Cardiac muscle cell (in vitro differentiated cells and primary cell): ENCODE measurements at regions not wholly inside any gene's neighbourhood (a gene's known extent, or its start where the extent isn't known, plus 50 kb on each side); places are given as distances from the start of the nearest gene placed in this dataset.

Source experiments
- DNase-seq, 2 donors: peaks; one replicate each; pipeline versions ENCODE4 v3.0.0 to v3.0.0-alpha.2; 2010 to 2017; ENCODE audit warnings: low read depth in 1 of 2, low spot score in 1 of 2
- H3K27ac ChIP-seq: fragments of 200-600 bp; sonication (generic); 2 replicates; pipeline ENCODE4 v1.5.1; 2016
- H3K27me3 ChIP-seq: fragments of 200-600 bp; sonication (generic); 2 replicates; pipeline ENCODE4 v1.6.0; 2016; ENCODE audit warnings: control low read depth
- H3K36me3 ChIP-seq: fragments of 200-600 bp; sonication (generic); 2 replicates; pipeline ENCODE4 v1.5.1; 2016; ENCODE audit warnings: control low read depth
- H3K4me1 ChIP-seq: fragments of 200-600 bp; sonication (generic); 2 replicates; pipeline ENCODE4 v1.8.1; 2017; ENCODE audit warnings: low read depth, mild to moderate bottlenecking, mixed run types
- H3K4me3 ChIP-seq: fragments of 200-600 bp; sonication (generic); 2 replicates; pipeline ENCODE4 v1.5.1; 2016; ENCODE audit warnings: mild to moderate bottlenecking
- H3K9me3 ChIP-seq: fragments of 200-600 bp; sonication (generic); 2 replicates; pipeline ENCODE4 v1.5.1; 2017; ENCODE audit warnings: low read depth, mild to moderate bottlenecking, control low read depth
- TF ChIP-seq, protein P1 (sequence below): IDR thresholded peaks from 2 replicates; pipeline ENCODE4 v1.5.1; 2012; ENCODE audit warnings: low read depth, mild to moderate bottlenecking, low read length

DNA sequence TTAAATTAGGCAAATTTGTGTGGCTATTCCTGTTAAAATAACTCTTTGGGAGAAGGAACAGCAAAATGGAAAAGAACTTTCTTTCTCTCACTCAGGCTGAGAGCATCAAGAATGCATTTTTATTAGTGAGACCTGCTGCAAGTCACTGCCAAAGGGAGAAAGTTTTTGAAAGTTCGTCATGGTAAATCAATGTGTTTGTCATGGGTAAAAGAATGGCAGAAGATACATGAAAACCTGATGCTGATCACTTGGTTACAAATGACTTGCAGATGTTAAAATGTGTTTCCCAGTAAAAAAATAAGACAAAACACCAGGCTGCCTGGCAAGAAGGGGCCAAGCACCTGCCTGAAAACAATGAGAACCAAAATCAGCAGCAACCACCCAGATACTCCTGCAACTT lies 484.7 kb upstream of the NRP1 start:
- DNase-seq: no peak
- no peaks in the 10 kb centered on the region for H3K9me3 ChIP-seq
- no peak overlapping the region for H3K27ac ChIP-seq
- peaks cover 16% of the 10 kb centered on the region for H3K4me1 ChIP-seq
- H3K4me3 ChIP-seq: no peak overlapping the region
- H3K36me3 ChIP-seq: no peaks in the 10 kb centered on the region
- peaks cover 5% of the 10 kb centered on the region for H3K27me3 ChIP-seq
- TF ChIP-seq, protein P1, sequence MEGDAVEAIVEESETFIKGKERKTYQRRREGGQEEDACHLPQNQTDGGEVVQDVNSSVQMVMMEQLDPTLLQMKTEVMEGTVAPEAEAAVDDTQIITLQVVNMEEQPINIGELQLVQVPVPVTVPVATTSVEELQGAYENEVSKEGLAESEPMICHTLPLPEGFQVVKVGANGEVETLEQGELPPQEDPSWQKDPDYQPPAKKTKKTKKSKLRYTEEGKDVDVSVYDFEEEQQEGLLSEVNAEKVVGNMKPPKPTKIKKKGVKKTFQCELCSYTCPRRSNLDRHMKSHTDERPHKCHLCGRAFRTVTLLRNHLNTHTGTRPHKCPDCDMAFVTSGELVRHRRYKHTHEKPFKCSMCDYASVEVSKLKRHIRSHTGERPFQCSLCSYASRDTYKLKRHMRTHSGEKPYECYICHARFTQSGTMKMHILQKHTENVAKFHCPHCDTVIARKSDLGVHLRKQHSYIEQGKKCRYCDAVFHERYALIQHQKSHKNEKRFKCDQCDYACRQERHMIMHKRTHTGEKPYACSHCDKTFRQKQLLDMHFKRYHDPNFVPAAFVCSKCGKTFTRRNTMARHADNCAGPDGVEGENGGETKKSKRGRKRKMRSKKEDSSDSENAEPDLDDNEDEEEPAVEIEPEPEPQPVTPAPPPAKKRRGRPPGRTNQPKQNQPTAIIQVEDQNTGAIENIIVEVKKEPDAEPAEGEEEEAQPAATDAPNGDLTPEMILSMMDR: no peak

DNA sequence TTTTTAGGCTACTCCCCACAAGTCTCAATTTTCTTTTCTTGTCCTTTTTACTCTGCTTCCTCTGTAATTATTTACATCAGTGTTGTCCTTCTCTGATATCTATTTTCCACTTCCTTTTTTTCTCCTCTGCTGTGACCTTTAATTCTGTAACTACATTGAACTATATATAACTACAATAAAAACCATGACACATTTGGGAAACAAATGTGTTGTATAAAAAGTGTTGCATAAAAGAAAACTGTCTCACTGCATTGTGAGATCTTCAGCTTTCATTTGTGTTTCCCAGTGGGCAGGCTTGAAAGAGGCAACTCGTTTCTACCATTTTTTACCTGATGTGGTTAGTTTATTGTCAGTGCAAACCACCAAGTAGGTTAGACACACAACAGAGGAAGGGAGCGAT lies 483.9 kb upstream of the NRP1 start:
- Histone ChIP-seq H3K27ac (no peak overlapping the region), H3K27me3 (no peaks in the 10 kb centered on the region), H3K4me3 (no peak overlapping the region), H3K9me3 (no peaks in the 10 kb centered on the region), H3K36me3 (no peaks in the 10 kb centered on the region), H3K4me1 (peaks cover 16% of the 10 kb centered on the region)
- no peak for DNase-seq
- TF ChIP-seq, protein P1: no peak

DNA sequence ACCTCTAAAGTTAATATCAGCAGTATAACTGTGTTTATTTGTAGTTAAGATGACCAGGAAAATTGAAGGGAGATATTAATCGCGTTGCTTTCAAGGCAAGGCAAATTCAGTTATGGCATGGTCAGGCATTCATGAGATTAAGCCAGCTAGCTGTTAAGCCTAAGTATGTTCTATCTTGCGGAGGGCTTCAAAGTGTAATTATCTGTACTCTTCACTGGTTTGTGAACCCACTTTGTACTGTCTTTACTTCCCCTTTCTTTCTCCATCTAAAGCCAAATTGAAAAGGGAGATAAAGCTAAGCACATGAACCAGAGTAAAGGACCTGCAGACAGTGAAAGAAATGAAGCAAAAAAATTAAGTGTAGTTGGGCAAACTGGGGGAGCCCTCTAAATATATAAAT lies 483.1 kb upstream of the NRP1 start:
- no peak for DNase-seq
- H3K4me1 ChIP-seq: peaks cover 16% of the 10 kb centered on the region
- H3K36me3 ChIP-seq: no peaks in the 10 kb centered on the region
- no peaks in the 10 kb centered on the region for H3K27me3 ChIP-seq
- no peak overlapping the region for H3K4me3 ChIP-seq
- H3K9me3 ChIP-seq: no peaks in the 10 kb centered on the region
- TF ChIP-seq, protein P1: no peak
- H3K27ac ChIP-seq: no peak overlapping the region

DNA sequence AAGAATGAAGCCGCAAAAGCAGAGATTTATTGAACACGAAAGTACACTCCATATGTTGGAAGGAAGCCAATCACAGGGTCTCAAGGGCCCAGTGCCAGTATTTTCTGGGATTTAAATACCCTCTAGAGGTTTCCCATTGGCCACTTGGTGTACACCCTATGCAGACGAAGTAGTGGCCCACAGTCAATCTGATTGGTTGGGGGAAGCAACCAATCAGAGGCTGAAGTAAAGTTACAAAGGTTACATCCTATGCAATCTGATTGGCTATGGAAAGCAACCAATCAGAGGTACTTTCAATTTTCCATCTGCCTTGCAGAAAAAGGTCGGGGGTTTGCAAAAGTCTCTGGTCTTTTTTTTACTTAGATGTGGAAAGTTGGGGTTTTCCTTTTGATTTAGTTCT lies 481.3 kb upstream of the NRP1 start:
- H3K36me3 ChIP-seq: no peaks in the 10 kb centered on the region
- H3K4me3 ChIP-seq: no peak overlapping the region
- peaks cover 20% of the 10 kb centered on the region for H3K4me1 ChIP-seq
- no peaks in the 10 kb centered on the region for H3K9me3 ChIP-seq
- no peak overlapping the region for H3K27ac ChIP-seq
- no peaks in the 10 kb centered on the region for H3K27me3 ChIP-seq
- TF ChIP-seq, protein P1: no peak
- no peak for DNase-seq

DNA sequence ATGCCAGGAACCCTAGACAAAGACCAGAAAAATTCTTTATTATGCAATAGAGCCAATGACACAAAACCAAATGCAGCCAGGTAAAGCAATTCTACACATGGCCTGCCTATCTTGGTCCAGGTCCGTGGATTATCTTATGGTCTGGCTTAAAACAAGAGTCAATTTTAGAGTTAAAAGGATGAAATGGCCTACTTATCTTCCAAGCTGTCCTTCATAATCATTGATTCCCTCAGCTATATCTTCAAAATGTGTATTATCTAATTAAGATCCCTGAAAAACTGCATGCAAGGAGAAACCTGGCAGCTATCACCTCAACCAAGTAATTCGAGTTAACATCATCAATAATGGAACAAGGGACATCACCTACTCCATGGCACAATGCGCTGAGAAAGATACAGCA lies 479.4 kb upstream of the NRP1 start:
- TF ChIP-seq, protein P1: no peak
- peaks cover 16% of the 10 kb centered on the region for H3K4me1 ChIP-seq
- no peaks in the 10 kb centered on the region for H3K27me3 ChIP-seq
- no peak overlapping the region for H3K4me3 ChIP-seq
- no peaks in the 10 kb centered on the region for H3K36me3 ChIP-seq
- H3K27ac ChIP-seq: no peak overlapping the region
- H3K9me3 ChIP-seq: no peaks in the 10 kb centered on the region
- no peak for DNase-seq

DNA sequence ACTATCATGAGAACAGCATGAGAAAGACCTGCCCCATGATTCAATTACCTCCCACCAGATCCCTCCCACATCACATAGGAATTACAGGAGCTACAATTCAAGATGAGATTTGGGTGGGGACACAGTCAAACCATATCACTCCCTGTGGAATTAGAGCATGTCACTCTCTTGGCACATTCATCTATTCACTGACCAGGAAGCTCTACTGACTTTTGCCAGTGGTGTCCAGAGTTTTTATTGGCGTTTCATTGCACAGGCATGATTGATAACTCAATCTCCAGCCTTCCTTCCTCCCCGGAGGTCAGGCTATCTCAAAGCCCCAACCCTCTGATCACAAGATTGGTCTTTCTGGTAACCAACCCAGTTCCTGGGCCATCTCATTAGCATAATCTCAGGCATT lies 478.9 kb upstream of the NRP1 start:
- H3K4me1 ChIP-seq: peaks cover 15% of the 10 kb centered on the region
- TF ChIP-seq, protein P1: no peak
- no peaks in the 10 kb centered on the region for H3K9me3 ChIP-seq
- no peak for DNase-seq
- no peak overlapping the region for H3K27ac ChIP-seq
- no peaks in the 10 kb centered on the region for H3K27me3 ChIP-seq
- no peak overlapping the region for H3K4me3 ChIP-seq
- no peaks in the 10 kb centered on the region for H3K36me3 ChIP-seq
